Left lung (tissue), 4 donors: ENCODE measurements at regions not wholly inside any gene's neighbourhood (a gene's known extent, or its start where the extent isn't known, plus 50 kb on each side); places are given as distances from the start of the nearest gene placed in this dataset.

Experiments
- ATAC-seq: fragments of 200-7000 bp; cut with Tn5 transposase; one replicate; pipeline ENCODE4 v1.9.1; 2020; ENCODE audit warnings: moderate library complexity
- DNase-seq, 4 donors: peaks; one replicate each; pipeline ENCODE4 v3.0.0-alpha.2; 2013 to 2020
- H3K27ac ChIP-seq, 2 donors: fragments of 200-600 bp; sonication (generic) in 1 of 2; one replicate each; pipeline versions ENCODE4 v1.5.0 to v1.8.0; 2020 to 2021
- H3K27me3 ChIP-seq, 2 donors: fragments of 200-600 bp; sonication (generic) in 1 of 2; one replicate each; pipeline versions ENCODE4 v1.5.0 to v1.8.0; 2020 to 2021
- H3K36me3 ChIP-seq, 2 donors: fragments of 200-600 bp; sonication (generic) in 1 of 2; one replicate each; pipeline versions ENCODE4 v1.5.0 to v1.8.0; 2020 to 2021
- H3K4me1 ChIP-seq, 2 donors: fragments of 200-600 bp; one replicate each; pipeline ENCODE4 v1.8.0; 2021
- H3K4me3 ChIP-seq, 2 donors: fragments of 200-600 bp; sonication (generic) in 1 of 2; one replicate each; pipeline versions ENCODE4 v1.5.0 to v1.8.0; 2020 to 2021; ENCODE audit warnings: mild to moderate bottlenecking in 1 of 2
- H3K9me3 ChIP-seq, 2 donors: fragments of 200-600 bp; sonication (generic) in 1 of 2; one replicate each; pipeline versions ENCODE4 v1.5.0 to v1.8.0; 2020 to 2021
- intact Hi-C, 2 donors: fragments of 100-400 bp; cut with DNase I; formaldehyde crosslinking; loops; one replicate each; pipeline versions ENCODE4 v1.11.2 to v1.14.2; 2022
- TF ChIP-seq, protein P1 (sequence below), 2 donors: fragments of 200-600 bp; sonication (generic) in 1 of 2; IDR thresholded peaks; one replicate each; pipeline versions ENCODE4 v1.5.0 to v1.8.0; 2021; ENCODE audit warnings: antibody characterized with exemption in 2 of 2
- donor health status: DM: no; HTN: yes; CAD: no.
- donor health status: DM: no; HTN: no; CAD: no.

DNA sequence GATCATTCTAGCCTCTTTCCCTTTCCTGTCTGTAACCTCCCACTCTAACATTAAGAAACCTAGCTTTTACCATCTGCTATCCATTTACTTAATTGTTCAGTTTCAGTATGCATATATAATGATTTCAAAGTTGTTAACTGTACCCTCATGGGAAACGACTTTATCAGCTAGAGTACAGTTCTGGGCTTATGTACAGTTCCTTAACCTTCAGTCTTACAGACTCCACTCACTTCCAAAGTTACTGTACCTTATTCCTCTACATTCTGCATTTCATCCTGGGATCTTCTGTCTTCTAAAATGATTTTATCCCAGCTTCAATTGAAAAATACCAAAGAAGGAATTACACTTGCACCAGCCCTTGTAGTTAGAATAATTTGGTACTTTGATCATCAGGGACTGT lies 108.7 kb upstream of the KCNE2 start:
- Histone ChIP-seq H3K36me3 (no peaks in the 10 kb centered on the region), H3K4me1 (no peaks in the 10 kb centered on the region), H3K9me3 (peaks cover 0 to 32% of the 10 kb centered on the region in 2 donors), H3K4me3 (no peak overlapping the region), H3K27me3 (no peaks in the 10 kb centered on the region), H3K27ac (no peak overlapping the region)
- TF ChIP-seq, protein P1, sequence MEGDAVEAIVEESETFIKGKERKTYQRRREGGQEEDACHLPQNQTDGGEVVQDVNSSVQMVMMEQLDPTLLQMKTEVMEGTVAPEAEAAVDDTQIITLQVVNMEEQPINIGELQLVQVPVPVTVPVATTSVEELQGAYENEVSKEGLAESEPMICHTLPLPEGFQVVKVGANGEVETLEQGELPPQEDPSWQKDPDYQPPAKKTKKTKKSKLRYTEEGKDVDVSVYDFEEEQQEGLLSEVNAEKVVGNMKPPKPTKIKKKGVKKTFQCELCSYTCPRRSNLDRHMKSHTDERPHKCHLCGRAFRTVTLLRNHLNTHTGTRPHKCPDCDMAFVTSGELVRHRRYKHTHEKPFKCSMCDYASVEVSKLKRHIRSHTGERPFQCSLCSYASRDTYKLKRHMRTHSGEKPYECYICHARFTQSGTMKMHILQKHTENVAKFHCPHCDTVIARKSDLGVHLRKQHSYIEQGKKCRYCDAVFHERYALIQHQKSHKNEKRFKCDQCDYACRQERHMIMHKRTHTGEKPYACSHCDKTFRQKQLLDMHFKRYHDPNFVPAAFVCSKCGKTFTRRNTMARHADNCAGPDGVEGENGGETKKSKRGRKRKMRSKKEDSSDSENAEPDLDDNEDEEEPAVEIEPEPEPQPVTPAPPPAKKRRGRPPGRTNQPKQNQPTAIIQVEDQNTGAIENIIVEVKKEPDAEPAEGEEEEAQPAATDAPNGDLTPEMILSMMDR (IDR thresholded peaks at IDR 0.05), result no peak
- DNase-seq, result no peak
- no peak for ATAC-seq
- intact Hi-C loops, result no loop called here

DNA sequence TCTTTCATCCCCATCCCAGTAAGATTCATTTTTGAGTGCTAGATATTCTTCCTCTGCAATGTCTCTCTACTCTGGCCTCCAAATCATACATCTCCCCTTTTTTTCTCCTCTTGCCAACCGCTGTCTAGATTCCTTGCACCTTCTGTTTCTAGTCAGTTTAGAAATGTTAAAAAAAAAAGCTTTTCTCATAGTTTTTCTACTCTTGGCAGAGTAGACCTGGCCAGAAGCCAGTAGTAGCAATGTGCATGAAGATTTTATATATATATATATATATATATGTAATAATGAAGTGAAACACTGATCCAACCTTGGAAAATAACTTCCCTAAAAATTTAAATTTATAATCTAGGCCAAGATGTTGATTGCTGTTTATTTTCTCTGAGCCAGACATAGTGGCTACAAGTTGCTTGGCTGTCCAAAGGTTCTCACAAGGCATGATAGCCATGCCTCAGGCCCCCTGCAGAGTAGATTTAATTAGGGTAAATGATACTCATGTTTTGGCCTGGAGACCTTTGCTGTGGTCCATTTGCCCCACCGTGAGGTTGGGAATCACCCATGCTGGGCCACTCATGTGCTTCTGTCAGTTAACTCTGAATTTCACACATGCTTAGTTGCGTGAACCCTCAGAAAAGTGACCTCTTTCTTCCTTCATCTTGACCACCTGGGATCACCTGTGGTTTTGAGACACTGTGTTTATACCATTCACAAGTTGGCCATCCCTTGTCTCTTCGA lies 103.4 kb upstream of the KCNE2 start:
- no peak overlapping the region for H3K4me3 ChIP-seq
- H3K27ac ChIP-seq, result no peak overlapping the region
- TF ChIP-seq, protein P1 (IDR thresholded peaks at IDR 0.05), result no peak
- H3K4me1 ChIP-seq, result no peaks in the 10 kb centered on the region
- DNase-seq (peak in 2 of 4 donors; percentile 78 to 84), ATAC-seq (no peak)
- intact Hi-C loops, result no loop called here
- H3K27me3 ChIP-seq, result no peaks in the 10 kb centered on the region
- H3K36me3 ChIP-seq, result no peaks in the 10 kb centered on the region
- H3K9me3 ChIP-seq, result peaks cover 0 to 18% of the 10 kb centered on the region in 2 donors

DNA sequence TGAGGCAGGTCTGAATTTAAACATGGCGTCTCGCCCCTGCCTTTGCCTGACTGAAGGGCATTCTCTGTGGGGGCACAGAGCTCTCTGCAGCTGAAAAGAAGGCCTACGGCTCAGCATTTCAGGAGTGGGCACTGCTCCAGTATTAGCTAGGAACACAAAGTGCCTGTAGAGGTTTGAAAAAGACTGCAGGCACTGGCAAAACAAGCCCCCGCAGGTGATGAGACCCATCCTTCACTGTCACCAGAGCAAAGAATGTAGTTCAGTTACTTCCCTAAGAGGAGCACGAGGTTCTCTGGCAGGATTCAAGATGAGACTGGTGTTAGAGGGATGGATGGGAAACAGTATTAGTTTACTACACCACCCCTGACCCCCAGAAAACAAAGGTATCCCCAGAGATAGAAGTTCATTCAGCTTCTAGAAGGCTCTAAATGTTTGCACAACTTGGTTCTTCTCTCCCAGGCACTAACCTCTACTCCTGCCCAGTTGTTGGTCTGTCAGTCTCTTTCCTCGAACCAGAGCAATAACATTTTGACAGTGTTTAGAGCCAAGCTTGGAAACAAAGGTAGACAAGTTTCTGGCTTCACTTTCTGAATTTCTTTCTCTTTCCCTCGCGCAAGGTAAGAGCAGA lies 101.9 kb upstream of the KCNE2 start:
- ATAC-seq, result no peak
- no peaks in the 10 kb centered on the region for H3K4me1 ChIP-seq
- H3K27me3 ChIP-seq, result no peaks in the 10 kb centered on the region
- no peaks in the 10 kb centered on the region for H3K36me3 ChIP-seq
- H3K27ac ChIP-seq, result no peak overlapping the region
- H3K4me3 ChIP-seq, result no peak overlapping the region
- TF ChIP-seq, protein P1 (IDR thresholded peaks at IDR 0.05), result no peak
- intact Hi-C loops, result no loop called here
- DNase-seq, result no peak
- peaks cover 0 to 16% of the 10 kb centered on the region in 2 donors for H3K9me3 ChIP-seq

DNA sequence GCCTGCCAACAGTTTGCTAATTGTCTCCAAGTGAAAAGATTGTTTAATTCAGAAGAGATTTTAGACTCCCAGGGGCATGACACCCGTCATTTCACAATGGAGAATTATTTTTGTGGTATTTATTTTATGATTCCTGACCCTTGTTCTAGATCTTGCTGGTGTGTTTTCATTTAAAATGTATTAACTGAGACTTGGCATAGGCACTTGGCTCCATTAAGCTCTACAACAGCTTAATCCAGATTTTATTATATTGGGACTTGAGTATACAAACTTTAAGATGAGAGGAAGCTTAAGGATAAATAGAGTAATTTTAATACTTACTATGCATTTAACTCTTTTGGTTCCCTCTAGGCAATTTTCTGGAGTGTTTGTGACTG lies 101.3 kb upstream of the KCNE2 start:
- intact Hi-C loops, result no loop called here
- Histone ChIP-seq H3K4me1 (no peaks in the 10 kb centered on the region), H3K36me3 (no peaks in the 10 kb centered on the region), H3K27me3 (no peaks in the 10 kb centered on the region), H3K9me3 (peaks cover 0 to 16% of the 10 kb centered on the region in 2 donors), H3K27ac (no peak overlapping the region), H3K4me3 (no peak overlapping the region)
- TF ChIP-seq, protein P1 (IDR thresholded peaks at IDR 0.05), result no peak
- DNase-seq (peak in 2 of 4 donors; percentile 61 to 74), ATAC-seq (no peak)

DNA sequence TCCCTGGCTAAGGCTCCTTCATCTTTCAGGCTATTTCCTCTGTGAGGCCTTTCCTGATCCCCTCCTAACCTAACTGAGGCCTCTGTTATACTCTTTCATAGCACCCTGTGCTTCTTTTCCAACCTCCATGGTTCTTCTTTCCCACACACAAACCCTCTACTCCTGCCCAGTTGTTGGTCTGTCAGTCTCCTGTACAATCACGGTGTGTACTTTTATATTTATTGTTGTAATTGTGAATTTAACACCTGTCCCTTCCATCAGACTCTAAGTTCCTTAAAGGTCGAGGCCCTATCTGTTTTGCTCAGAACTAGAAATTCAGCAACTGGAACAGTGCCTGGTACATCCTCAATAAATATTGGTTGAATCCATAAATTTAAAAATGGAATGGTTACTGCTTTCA lies 100.2 kb upstream of the KCNE2 start:
- ATAC-seq, result no peak
- intact Hi-C loops, result no loop called here
- H3K27me3 ChIP-seq, result no peaks in the 10 kb centered on the region

More for the DNA sequence above, 100.2 kb upstream of the KCNE2 start:
- H3K9me3 ChIP-seq, result peaks cover 0 to 16% of the 10 kb centered on the region in 2 donors
- no peak for DNase-seq
- H3K4me1 ChIP-seq, result no peaks in the 10 kb centered on the region
- H3K36me3 ChIP-seq, result no peaks in the 10 kb centered on the region
- H3K4me3 ChIP-seq, result no peak overlapping the region
- H3K27ac ChIP-seq, result no peak overlapping the region
- TF ChIP-seq, protein P1 (IDR thresholded peaks at IDR 0.05), result no peak
